Right lobe of liver (tissue), 4 donors: ENCODE measurements at regions not wholly inside any gene's neighbourhood (a gene's known extent, or its start where the extent isn't known, plus 50 kb on each side); places are given as distances from the start of the nearest gene placed in this dataset.

Experiments
- POLR2A ChIP-seq: fragments of 450-650 bp; IDR thresholded peaks from one replicate; pipeline ENCODE4 v1.6.1; 2017; ENCODE audit warnings: antibody characterized with exemption, mild to moderate bottlenecking
- TF ChIP-seq, protein P1 (sequence below), 4 donors: fragments of 200-600 bp in 3 of 4; fragments of 450-650 bp in 1 of 4; IDR thresholded peaks; one replicate each; pipeline versions ENCODE4 v1.5.1 to v1.8.0; 2016 to 2022; ENCODE audit warnings: antibody characterized with exemption in 4 of 4, mild to moderate bottlenecking in 2 of 4
- donor health status: DM: no; HTN: no; CAD: no.
- donor health status: DM: no; HTN: no; CAD: no.
- donor health status: DM: no; HTN: yes; CAD: no.

DNA sequence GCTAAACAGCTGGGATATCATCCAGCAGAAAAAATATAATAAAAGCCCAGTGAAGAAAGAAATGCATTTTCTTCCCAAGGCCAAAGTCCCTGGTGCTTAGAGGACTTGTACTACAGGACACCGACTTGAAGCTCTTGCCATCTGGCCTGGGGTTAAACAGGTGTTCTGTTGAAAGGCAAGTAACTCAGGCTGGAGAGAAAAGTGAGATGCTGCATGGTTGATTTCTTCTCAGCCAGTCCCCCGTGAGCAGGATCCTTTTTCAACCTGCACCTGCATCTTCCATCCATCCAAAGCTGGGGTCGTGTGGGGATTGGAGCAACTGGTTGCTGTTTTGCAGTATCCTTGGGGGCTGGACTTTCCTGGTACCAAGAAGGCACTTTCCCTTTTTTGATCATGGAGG is 146.1 kb upstream of the RPS23 start:
- TF ChIP-seq, protein P1, sequence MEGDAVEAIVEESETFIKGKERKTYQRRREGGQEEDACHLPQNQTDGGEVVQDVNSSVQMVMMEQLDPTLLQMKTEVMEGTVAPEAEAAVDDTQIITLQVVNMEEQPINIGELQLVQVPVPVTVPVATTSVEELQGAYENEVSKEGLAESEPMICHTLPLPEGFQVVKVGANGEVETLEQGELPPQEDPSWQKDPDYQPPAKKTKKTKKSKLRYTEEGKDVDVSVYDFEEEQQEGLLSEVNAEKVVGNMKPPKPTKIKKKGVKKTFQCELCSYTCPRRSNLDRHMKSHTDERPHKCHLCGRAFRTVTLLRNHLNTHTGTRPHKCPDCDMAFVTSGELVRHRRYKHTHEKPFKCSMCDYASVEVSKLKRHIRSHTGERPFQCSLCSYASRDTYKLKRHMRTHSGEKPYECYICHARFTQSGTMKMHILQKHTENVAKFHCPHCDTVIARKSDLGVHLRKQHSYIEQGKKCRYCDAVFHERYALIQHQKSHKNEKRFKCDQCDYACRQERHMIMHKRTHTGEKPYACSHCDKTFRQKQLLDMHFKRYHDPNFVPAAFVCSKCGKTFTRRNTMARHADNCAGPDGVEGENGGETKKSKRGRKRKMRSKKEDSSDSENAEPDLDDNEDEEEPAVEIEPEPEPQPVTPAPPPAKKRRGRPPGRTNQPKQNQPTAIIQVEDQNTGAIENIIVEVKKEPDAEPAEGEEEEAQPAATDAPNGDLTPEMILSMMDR (IDR thresholded peaks at IDR 0.05): no peak
- TF ChIP-seq POLR2A: no peak
